ENCODE measurements at regions not wholly inside any gene's neighbourhood (a gene's known extent, or its start where the extent isn't known, plus 50 kb on each side); places are given as distances from the start of the nearest gene placed in this dataset.
A peak's percentile ranks its signal among the peaks of the same experiment; 100 is the strongest.
"Not testable (repeated sequence)": the region's sequence is repeated elsewhere in the genome, so short reads cannot be mapped to it uniquely, and the experiment has no call there.

GRCh38 chr14:106234525-106235254 is 708.3 kb downstream of the TMEM121 start:
- not testable (repeated sequence) for H3K9me3 Mint-ChIP-seq; H3K4me3 Mint-ChIP-seq; H3K4me3 ChIP-seq (ENCODE audit: low read length); H3K27me3 ChIP-seq (ENCODE audit: control insufficient read depth in 1 of 2, insufficient read depth in 2 of 2, low read length in 2 of 2); H3K27ac ChIP-seq (ENCODE audit: low read depth in 1 of 2, low read length in 2 of 2); H3K9me3 ChIP-seq (ENCODE audit: control insufficient read depth in 1 of 2, insufficient read depth in 1 of 2, low read length in 2 of 2); H3K36me3 ChIP-seq (ENCODE audit: insufficient read depth, low read length); H3K36me3 Mint-ChIP-seq (ENCODE audit: low read depth)
- peaks cover 19% of the 10 kb centered on the region for H3K4me1 ChIP-seq (ENCODE audit: insufficient read depth, low read length)
- H3K27ac Mint-ChIP-seq = peak overlapping the region; percentile 75
- ChIA-PET CTCF (interaction anchor here (0.7 to 1.1 kb wide), 4 partner anchors 9 to 25 kb away, joined by 3 to 5 read pairs (median 4); no protein-coding TSS in a partner anchor), POLR2A (interaction anchor here (0.6 to 1.0 kb wide), 3 partner anchors 15 to 25 kb away, joined by 3 to 4 read pairs (median 3); no protein-coding TSS in a partner anchor)
- peaks cover 52% of the 10 kb centered on the region for H3K4me1 Mint-ChIP-seq (ENCODE audit: low read depth)
- TF ChIP-seq, protein P1, sequence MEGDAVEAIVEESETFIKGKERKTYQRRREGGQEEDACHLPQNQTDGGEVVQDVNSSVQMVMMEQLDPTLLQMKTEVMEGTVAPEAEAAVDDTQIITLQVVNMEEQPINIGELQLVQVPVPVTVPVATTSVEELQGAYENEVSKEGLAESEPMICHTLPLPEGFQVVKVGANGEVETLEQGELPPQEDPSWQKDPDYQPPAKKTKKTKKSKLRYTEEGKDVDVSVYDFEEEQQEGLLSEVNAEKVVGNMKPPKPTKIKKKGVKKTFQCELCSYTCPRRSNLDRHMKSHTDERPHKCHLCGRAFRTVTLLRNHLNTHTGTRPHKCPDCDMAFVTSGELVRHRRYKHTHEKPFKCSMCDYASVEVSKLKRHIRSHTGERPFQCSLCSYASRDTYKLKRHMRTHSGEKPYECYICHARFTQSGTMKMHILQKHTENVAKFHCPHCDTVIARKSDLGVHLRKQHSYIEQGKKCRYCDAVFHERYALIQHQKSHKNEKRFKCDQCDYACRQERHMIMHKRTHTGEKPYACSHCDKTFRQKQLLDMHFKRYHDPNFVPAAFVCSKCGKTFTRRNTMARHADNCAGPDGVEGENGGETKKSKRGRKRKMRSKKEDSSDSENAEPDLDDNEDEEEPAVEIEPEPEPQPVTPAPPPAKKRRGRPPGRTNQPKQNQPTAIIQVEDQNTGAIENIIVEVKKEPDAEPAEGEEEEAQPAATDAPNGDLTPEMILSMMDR (IDR thresholded peaks at IDR 0.05) = peak; percentile 72
- ATAC-seq (ENCODE audit: poor library complexity) (peak; percentile 80), DNase-seq (peak in 8 of 14 experiments; percentile 19 to 66 (median 47))
- peaks cover 12% of the 10 kb centered on the region for H3K27me3 Mint-ChIP-seq
- intact Hi-C loops (cut with DNase I, micrococcal nuclease) = loop anchor here in 1 of 2 experiments (1.0 kb wide), 1 partner anchor 25 kb away; no protein-coding TSS in a partner anchor

DNA sequence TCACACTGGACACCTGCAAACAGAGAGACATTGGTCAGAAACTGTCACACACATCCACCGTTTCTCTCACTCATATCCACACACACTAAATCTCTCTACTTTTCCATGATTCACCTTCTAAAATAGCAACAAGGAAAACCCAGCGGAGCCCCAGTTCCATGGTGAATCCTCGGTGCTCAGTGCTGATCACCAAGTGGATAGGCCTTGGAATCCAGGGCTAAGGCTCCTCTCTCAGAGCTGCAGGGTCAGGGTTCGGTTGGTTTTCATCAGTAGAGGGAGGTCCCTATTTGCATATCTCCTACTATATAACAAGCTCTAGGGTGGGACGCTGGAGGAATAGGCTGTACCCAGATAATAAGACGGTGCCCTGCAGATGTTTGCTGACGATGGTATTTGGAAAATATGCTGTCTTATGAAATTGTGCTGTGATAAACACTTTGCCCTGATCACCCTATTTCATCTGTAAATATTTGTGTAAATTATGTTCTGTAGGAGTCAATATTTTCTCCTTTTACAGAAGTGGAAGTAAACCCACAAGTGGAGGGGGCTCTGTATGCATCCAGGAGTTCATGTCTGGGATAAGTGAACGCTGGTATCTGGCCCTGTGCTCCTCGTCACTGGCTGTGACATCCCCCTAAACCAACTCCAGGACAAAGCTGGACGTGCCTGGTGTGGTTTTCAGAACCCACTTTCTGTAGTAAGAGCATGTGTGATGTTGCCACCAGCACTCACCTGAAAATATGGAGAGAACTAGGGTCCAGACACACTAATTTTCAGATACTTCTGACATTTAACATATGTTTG is 709.2 kb downstream of the TMEM121 start:
- Mint-ChIP-seq H3K36me3 (ENCODE audit: low read depth) (no peaks in the 10 kb centered on the region), H3K27ac (peak overlapping the region; percentile 75), H3K27me3 (peaks cover 19% of the 10 kb centered on the region), H3K4me3 (no peak overlapping the region), H3K9me3 (no peaks in the 10 kb centered on the region), H3K4me1 (ENCODE audit: low read depth) (peaks cover 44% of the 10 kb centered on the region)
- Histone ChIP-seq H3K9me3 (ENCODE audit: control insufficient read depth in 1 of 2, insufficient read depth in 1 of 2, low read length in 2 of 2) (no peaks in the 10 kb centered on the region), H3K27me3 (ENCODE audit: control insufficient read depth in 1 of 2, insufficient read depth in 2 of 2, low read length in 2 of 2) (no peaks in the 10 kb centered on the region), H3K4me3 (ENCODE audit: low read length) (no peak overlapping the region), H3K4me1 (ENCODE audit: insufficient read depth, low read length) (peaks cover 19% of the 10 kb centered on the region), H3K36me3 (ENCODE audit: insufficient read depth, low read length) (no peaks in the 10 kb centered on the region), H3K27ac (ENCODE audit: low read depth in 1 of 2, low read length in 2 of 2) (no peak overlapping the region)
- no peak for DNase-seq
- intact Hi-C loops (cut with DNase I, micrococcal nuclease) = no loop called here
- POLR2A ChIA-PET = interaction anchor here (0.6 kb wide), 1 partner anchor 26 kb away, joined by 3 read pairs; no protein-coding TSS in a partner anchor
- CTCF ChIA-PET = interaction anchor here (0.7 to 1.1 kb wide), 4 partner anchors 10 to 25 kb away, joined by 3 to 5 read pairs (median 4); no protein-coding TSS in a partner anchor
- TF ChIP-seq, protein P1 (IDR thresholded peaks at IDR 0.05) = no peak
- ATAC-seq (ENCODE audit: poor library complexity) = no peak

- POLR2A ChIA-PET = no interaction called here
- Histone ChIP-seq H3K36me3 (ENCODE audit: insufficient read depth, low read length) (no peaks in the 10 kb centered on the region), H3K27ac (ENCODE audit: low read depth in 1 of 2, low read length in 2 of 2) (no peak overlapping the region), H3K27me3 (ENCODE audit: control insufficient read depth in 1 of 2, insufficient read depth in 2 of 2, low read length in 2 of 2) (no peaks in the 10 kb centered on the region), H3K4me1 (ENCODE audit: insufficient read depth, low read length) (no peaks in the 10 kb centered on the region), H3K9me3 (ENCODE audit: control insufficient read depth in 1 of 2, insufficient read depth in 1 of 2, low read length in 2 of 2) (no peaks in the 10 kb centered on the region), H3K4me3 (ENCODE audit: low read length) (no peak overlapping the region)
- H3K4me3 Mint-ChIP-seq = no peak overlapping the region
- intact Hi-C loops (cut with DNase I, micrococcal nuclease) = no loop called here
- ATAC-seq (ENCODE audit: poor library complexity) = no peak
- no peaks in the 10 kb centered on the region for H3K36me3 Mint-ChIP-seq (ENCODE audit: low read depth)
- no peaks in the 10 kb centered on the region for H3K9me3 Mint-ChIP-seq
- TF ChIP-seq, protein P1 (IDR thresholded peaks at IDR 0.05) = no peak
- peaks cover 7% of the 10 kb centered on the region for H3K4me1 Mint-ChIP-seq (ENCODE audit: low read depth)
- peaks cover 30% of the 10 kb centered on the region for H3K27me3 Mint-ChIP-seq
- no peak overlapping the region for H3K27ac Mint-ChIP-seq
- CTCF ChIA-PET = interaction anchor here (1.4 kb wide), 1 partner anchor 29 kb away, joined by 3 read pairs; no protein-coding TSS in a partner anchor
- no peak for DNase-seq
These were observed 722.2 kb downstream of the TMEM121 start for GRCh38 chr14:106248321-106249192.

DNA sequence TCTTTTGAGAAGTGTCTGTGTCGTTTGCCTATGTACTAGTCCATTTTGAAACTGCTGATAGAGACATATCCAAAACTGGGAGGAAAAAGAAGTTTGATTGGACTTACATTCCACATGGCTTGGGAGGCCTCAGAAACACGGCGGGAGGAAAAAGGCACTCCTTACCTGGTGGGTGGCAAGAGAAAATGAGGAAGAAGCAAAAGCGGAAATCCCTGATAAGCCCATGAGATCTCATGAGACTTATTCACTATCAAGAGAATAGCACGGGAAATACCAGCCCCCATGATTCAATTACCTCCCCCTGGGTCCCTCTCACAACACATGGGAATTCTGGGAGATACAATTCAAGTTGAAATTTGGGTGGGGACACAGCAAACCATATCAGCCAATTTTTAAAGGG is 727.6 kb downstream of the TMEM121 start:
- H3K27me3 ChIP-seq (ENCODE audit: control insufficient read depth in 1 of 2, insufficient read depth in 2 of 2, low read length in 2 of 2); H3K9me3 ChIP-seq (ENCODE audit: control insufficient read depth in 1 of 2, insufficient read depth in 1 of 2, low read length in 2 of 2); ATAC-seq (ENCODE audit: poor library complexity); H3K36me3 ChIP-seq (ENCODE audit: insufficient read depth, low read length); intact Hi-C loops (cut with DNase I, micrococcal nuclease); H3K4me1 Mint-ChIP-seq (ENCODE audit: low read depth); H3K4me3 Mint-ChIP-seq; CTCF ChIA-PET; H3K36me3 Mint-ChIP-seq (ENCODE audit: low read depth); POLR2A ChIA-PET; H3K9me3 Mint-ChIP-seq; H3K4me3 ChIP-seq (ENCODE audit: low read length); DNase-seq; H3K27ac ChIP-seq (ENCODE audit: low read depth in 1 of 2, low read length in 2 of 2); H3K4me1 ChIP-seq (ENCODE audit: insufficient read depth, low read length); H3K27ac Mint-ChIP-seq: not testable (repeated sequence)
- H3K27me3 Mint-ChIP-seq = peaks cover 15% of the 10 kb centered on the region

Measured in CD4-positive, alpha-beta T cell (primary cell).